CD4-positive, alpha-beta T cell treated with Interleukin-17A for 1 hour (primary cell): ENCODE measurements at regions not wholly inside any gene's neighbourhood (a gene's known extent, or its start where the extent isn't known, plus 50 kb on each side); places are given as distances from the start of the nearest gene placed in this dataset.

Experiments used
- DNase-seq: peaks from one replicate; pipeline ENCODE4 v3.0.0-alpha.2; 2020

DNA sequence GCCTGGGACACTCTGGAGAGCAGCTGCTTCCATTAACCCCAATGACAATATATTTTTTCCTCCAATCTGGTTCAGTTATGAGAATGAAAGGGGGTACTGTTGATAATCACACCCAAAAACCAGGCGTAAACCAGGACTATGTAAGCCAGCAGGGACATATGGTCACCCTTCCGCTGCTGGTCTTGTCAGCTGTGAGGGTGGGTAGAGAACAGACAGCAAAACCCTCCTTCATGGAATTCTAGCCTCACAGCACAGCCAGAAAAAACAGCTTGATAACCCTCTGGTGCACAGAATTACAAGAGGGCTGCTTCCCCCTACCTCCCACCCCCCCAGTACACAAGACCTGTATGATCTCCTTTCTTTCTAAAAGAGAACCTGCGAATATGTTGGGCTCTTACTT is 368.8 kb upstream of the ZMIZ1 start:
- DNase-seq, result no peak

DNA sequence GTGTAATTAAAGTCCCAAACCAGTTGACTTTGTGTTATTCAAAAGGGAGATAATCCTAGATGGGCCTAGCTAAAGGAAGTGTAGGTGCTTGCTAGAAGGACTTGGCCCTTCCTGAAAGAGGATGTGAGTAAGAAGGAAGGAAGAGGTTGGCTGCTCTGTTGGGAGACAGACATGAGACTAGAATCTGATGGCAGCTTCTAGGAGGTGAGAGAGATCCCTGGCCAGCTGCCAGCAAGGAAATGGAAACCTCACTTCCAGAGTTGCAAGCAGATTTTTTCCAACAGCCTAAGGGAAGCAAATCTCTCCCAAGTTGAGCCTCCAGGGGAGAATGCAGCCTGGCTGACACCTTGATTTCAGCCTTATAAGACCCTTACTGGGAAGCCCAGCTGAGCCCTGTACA is 368.4 kb upstream of the ZMIZ1 start:
- no peak for DNase-seq

DNA sequence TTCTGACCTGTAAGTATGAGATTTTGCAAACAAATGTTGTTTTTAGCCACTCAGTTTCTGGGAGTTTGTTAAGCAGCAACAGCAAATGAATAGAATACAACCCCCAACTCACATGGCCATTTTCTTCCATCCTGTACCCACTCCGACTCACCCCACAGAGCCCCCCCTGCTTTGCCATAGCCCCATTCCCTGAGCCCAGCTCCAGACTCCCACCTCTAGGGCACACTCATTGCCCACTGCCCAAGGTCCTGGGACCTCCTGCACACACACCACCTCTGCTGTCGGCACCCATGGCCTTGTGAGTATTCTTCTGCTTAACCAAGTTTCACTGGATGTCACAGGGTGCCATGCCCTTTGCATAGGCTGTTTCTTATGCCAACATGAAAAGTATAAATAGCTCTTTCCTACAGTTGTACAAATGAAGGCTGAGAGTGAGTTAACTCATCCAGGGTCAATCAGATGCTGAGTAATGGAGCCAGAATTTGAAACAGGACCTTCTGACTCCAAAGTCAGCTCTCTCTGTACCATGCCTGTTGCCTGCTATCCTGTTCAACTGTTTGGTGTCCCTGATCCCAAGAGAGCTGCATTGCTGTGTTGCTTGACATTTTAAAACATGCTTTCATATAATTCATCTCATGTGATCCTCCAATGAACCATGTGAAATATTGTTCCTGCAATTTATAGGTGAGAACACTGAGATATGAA is 367.8 kb upstream of the ZMIZ1 start:
- no peak for DNase-seq

DNA sequence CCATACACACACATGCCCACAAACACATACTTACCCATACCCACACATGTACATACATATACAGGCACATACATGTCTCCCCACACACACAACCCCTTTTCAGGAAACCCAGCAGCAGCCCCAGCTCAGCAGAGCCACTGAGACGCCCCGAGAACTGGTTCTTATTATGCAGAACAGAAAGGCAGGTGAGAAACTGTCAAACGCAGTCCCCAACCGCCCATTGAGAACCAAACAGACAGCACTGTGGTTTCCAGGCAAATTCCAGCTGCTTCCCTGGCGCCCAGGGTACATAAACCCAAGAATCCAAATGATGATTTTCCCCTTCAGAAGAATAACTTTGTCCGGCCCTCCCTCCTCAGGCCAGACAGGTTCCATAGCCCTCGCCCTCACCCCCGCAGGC is 366.6 kb upstream of the ZMIZ1 start:
- DNase-seq, result no peak

DNA sequence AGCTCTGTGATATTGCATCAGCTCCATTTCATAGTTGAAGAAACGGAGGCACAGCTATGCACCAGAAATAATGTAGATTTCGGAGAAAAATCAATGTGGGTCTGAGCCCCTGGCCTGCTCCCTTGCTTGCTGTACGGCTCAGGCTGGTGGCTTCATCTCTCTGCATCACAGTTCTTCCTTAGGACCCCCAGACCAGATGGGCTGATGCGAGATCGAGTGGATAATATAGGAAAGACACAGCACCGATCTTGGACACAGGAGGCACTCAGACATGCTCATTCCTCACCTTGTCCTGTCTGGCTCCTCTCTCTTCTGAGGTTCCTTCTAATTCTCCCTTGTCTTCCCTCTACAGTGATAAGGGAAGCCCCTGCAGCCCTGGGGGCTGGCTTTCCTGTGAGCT is 365.9 kb upstream of the ZMIZ1 start:
- no peak for DNase-seq

DNA sequence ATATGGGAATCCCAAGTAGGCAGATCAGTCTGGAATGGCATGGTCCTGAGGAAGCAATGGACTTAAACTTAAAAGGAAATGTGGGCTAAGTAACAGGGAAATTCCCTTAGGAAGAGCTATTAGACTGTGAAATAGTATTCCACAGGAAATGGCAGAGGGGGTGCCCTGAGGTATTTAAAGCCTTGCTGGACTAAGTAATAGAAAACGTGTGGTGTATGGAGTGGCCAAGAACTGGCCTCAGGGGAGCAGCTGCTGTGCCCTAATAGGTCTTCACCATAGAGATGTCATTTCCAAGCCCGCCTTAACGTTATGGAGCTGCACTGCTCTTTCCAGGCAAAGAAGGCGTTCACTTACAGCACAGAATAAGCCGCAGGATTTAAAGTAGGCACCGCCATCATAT is 365.2 kb upstream of the ZMIZ1 start:
- no peak for DNase-seq

DNA sequence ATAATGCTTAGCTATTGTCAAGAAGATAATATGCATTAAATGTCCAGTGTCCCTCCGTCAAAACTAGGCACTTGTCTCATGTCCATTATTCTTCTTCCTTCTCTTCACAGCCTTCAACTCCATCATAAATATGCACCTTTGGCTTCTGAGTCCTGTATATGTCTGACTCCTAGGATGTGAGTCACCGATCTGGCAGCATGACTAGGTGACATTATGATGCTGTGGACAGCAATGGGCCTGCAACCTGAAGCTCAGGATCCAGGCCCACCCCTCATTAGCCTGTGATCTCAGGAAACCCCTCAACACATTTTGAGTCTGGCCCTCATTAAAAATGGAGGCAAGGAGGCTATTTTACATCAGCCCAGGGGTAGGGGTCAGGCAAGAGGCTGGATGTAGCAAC is 362.5 kb upstream of the ZMIZ1 start:
- no peak for DNase-seq

DNA sequence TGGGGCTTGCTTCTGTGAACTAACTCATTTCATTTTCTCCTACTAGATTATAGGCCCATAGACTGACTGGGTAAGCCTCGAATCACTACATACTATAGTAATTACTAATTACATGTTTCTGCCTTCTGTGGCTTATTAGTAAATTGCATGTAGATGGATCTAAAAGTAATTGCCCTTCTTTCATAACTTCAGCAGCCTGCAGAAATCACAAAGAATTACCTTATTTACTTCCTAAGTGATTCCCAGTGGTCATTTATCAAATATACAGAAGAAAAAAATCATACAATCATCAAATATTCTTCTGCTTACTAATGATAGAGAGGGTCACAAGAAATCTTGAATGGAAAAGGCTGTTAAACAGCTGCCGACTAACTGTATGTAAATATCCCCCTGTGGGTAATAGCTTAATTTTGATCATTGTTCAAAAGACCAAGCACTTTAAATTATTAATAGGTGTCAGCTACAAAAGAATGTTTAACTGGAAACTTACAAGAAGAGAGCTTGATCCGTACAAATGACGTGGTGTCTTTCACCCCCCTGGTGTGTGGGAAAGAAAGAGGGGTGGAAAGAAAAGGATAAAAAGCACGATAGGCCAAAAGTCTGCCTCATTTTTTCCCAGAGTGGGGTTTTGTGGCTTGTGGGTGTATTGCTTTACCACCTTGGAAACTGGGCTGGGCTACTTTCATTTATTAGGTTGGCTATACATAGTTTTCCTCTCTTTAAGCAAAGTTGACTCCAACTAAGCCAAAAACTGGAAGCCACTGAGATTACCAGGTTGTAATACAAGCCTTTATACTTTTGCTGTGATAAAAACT is 361.8 kb upstream of the ZMIZ1 start:
- no peak for DNase-seq

DNA sequence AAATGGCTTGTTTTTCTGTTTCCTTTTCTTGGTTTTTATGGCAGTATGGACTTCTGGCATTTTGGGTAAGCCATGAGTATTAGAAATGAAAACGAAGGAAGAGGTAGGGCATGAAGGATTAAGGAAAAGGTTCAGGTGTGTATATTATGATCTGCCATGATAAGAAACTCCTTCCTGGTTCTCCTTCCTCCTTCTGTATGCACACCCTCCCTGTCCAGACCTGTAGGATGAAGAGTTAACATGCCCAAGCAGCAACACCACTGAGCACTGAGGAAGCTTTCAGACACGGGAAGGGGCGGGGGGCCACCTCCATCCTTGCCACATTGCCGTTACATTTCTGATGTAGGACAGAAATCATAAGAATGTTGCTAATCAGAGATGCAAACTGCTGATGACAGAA is 361.0 kb upstream of the ZMIZ1 start:
- DNase-seq, result no peak

DNA sequence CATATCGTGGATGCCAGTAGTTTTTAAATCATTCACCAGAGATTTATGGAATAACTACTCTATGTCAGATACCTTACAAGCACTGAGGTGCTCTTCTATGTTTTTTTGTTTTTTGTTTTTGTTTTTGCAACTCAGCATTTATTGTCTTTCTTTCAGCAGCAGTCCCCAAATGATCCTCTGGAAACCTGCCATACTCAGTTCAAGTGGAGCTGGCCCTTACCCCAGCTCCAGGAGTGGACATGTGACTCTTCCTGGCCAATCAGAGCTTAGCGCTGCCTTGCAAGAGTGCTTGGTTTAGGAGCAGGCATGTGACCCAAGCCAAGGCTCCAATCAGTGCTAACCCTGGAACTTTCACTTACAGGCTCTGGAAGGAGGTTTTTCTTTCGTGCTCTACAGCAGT is 356.6 kb upstream of the ZMIZ1 start:
- no peak for DNase-seq

DNA sequence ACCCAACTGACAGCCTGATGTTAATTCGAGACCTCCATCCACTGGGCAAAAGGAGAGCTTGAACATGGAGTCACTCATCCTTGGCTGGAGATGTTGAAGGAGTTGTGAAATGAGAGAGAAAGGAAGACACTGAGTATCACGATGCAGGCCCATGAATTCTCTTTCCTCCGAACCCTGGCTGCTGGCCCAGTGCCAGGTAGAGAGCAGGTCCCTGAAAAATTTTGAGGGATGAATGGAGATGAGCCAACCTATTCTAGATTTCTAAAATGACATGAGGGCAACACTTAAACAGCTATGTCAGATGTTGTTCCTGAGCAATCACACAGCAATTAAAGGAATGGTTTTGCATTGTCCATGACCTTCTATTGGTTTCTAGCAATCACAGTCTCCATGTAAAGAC is 355.1 kb upstream of the ZMIZ1 start:
- no peak for DNase-seq

DNA sequence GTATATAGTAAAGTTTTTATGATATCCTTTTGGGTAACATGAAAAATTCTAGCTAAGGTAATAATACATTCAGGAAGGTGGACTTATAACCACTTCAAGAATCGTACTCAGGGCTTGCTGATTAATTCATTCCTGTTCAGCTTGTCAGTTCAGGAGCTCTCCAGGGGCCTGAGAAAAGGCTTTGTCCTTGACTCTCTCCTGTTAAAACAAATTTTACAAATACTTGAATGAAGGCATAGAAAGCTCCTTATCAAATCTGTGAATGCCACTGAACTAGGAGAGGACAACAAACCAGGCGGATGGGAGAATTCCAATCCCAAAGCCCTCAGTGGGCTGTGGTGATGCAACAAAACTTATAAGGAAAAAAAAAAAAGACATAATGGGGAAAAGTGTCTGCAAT is 354.5 kb upstream of the ZMIZ1 start:
- no peak for DNase-seq

DNA sequence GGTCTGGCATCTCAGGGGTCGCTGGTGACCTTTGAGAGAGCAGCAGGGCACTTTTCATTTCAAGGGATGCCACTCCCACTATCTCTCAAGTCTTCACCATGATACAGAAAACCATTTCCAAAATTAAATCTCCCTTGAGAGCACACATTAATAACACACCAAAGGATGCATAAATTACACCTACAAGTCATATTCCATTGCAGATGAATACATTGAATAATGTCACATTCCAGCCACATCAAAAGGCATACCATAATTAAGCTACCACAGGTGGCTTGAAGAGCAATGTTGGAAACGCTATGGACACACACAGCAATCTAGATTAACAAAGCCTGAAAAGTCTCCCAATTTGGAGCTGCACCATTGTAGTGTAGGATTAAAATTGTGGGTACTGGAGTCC is 353.3 kb upstream of the ZMIZ1 start:
- no peak for DNase-seq

DNA sequence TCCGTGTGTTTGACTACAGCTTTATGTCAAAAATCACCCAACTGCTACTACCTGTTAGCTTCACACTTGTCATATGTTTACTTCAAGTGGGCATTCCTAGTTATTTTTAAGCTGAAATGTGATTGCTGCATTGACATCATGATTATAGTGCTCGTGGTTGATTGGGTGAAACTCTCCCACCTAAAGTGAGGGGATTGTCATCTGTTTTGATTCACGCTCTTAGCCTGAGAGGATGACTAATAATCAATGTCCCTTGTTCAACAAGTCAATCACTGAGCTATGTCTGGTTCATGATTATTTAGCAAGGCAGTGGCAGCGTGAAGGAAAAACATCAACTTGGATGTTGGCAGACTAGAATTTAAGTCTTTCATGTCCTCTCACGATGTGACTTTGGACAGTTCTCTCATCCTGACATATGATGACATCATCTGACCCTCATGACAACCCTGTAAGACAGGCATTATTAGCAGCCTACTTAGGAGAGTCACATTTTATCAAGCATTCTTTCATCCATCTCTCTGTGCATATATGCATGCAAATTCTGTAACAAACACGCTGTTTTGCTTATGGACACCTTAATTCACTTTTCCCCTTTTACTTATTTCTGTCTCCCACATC is 352.6 kb upstream of the ZMIZ1 start:
- DNase-seq, result no peak

DNA sequence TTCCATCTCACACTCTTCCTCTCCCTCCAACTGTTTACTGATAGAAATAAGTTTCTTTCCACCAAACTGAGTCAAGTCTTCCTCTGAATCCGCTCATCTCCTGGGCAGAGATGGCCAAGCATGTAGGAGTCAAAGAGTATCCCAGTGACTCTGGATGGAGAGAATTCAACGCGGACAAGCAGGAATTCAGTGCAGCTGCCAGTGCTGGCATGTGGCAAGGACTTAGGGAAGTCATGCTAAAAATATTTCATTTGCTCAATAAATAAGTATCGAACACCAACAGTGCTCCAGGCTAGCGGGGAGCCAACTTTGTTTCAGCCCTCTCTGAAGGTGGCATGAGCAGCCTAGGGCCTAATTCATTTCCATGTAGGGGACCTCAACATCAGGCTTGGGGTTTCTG is 351.6 kb upstream of the ZMIZ1 start:
- DNase-seq, result no peak

DNA sequence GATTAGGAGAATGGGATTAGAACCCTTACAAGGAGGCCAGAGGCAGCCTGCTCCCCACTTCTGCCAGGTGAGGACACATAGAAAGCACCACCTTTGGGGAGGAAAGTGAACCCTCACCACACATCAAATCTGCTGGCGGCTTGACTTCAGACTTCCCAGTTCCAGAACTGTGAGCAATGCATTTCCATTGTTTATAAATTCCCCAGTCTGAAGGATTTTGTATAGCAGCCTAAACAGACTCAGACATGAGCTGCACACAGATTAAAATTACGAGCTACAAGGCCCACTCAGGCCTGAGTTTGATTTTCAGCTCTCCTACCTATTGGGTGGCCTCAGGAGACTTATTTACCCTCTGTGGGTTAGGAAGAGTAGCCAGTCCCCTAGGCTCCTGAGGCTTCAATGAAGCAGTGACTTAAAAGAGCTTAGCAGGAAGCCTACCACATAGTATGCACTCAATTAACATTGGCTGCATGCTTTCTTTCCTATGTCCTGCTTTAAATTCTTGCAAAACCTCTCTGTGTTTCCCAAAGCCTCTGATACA is 350.7 kb upstream of the ZMIZ1 start:
- DNase-seq, result no peak

DNA sequence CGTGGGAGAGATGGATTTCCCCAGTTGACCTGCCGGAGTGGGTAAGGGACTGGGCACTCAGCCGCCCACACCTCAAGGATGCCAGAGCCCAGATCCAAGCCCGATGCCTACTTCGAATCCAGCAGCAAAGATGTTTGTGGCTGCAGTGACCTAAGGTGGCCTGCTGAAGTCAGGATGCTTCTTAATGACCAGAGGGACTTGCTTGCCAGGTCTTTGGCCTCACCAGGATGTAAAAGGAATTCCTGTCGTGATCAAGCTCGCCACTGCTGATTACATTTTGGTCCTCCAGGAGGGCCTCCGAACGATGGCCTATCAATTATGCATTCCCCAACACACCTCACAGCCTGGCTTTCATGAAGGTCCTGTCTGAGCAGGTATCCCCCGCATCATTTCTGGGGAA is 349.5 kb upstream of the ZMIZ1 start:
- no peak for DNase-seq

DNA sequence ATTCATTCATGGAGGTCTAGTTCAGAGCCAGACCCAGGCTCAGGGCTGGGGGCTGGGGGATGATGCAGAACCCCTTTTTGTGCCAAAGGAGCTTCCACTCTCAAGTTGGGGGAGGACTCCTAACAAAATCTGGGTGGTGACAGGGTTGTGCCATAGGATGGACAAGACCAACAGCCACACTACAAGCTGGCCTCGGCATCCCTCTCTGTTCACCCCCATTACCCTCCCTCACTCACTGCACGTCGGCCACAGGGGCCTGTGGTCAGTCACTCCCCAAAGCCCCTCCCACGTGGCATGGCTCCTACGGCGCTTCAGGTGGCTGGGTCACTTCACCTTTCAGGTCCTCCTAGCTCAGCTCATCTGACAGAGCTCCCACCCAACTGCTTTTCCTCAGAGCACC is 348.7 kb upstream of the ZMIZ1 start:
- no peak for DNase-seq

DNA sequence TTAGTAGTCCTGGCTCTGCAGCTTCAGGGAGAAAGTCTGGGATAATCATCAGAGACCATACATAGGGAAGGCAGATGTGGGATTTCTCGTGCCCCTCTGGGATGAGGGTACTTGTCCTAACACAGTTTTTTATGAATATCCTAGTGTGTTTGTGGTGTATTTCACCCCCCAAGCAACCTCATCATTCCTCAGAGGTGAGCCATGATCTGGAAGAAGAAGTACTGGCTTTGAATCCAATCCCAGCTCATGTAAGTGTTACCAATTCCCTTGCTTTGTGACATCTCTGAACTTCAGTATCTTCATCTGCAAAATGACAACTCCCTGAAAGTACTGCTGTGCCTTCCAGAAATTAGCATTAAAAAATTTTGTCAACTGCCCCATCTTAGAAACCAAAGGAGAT is 347.5 kb upstream of the ZMIZ1 start:
- DNase-seq, result no peak

DNA sequence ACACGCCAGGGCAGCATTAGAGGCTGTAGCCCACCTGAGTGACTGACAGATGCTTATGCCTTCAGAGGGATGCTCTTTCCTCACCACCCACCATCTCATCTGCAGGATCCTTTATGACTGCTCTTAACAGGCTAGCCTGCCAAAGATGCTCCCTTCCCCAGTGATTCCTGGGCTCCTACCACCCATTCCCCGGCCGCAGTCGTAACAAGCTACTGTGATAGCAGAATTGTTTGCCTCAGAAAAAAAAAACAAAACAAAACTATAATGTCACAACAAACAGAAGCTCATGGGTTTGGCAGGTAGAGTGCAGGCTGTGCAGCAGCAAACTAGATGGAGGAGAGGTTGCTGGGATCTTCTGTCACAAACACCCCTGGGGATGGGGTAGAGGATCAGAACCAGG is 343.9 kb upstream of the ZMIZ1 start:
- DNase-seq, result no peak

DNA sequence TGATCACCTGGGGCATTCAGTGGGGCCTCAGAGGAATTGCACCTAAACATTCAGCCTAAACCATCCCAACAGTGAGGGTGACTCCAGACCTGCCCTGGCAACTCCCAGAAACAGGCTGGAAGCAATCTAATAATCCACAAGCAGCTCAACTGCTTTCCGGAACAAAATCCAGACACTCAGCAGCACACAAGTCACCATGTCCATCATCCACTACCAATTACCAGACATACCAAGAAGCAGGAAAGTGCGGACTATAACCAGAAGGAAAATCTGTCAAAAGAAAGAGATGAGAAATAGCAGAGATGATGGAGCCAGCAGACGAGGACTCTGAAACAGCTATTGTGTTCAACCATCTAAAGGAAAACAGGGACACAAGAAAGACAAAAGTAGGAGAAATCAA is 342.6 kb upstream of the ZMIZ1 start:
- DNase-seq, result no peak

DNA sequence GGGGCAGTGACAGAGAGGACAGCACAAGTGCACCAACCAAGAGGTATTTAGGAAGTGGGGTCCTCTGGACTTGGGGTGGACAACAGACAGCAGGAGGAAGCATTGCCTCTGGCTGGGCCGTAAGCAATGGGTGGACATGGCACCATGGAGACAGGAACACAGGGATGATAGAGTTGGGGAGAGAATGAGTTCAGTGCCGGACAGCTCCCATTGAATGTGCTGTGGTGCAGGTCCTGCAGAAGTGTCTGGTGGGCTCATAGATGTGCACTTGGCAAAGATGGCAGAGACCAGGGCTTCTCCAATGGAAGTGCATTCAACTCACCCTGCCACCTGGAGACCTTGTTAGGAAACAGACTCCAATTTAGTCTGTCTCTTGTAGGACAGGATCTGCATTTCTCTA is 341.5 kb upstream of the ZMIZ1 start:
- DNase-seq, result no peak

DNA sequence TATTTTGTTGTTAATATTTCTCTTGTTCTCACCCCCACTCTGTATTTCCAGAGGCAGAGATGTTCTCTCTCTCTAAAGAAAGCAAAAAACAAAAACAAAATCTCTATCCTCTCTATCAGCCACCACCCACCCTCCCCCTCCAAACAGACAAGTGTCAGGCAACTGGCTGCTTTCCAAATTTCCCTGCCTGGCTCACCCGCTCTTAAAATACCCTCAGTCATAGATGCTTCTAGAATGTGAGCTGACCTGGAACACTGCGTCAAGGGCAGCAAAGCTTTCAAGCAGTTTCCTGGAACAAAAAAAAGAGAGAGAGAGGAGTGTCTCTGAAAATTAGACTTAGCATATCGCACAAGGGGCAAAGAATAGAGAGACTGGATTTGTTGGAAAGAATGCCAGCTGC is 341.0 kb upstream of the ZMIZ1 start:
- no peak for DNase-seq

DNA sequence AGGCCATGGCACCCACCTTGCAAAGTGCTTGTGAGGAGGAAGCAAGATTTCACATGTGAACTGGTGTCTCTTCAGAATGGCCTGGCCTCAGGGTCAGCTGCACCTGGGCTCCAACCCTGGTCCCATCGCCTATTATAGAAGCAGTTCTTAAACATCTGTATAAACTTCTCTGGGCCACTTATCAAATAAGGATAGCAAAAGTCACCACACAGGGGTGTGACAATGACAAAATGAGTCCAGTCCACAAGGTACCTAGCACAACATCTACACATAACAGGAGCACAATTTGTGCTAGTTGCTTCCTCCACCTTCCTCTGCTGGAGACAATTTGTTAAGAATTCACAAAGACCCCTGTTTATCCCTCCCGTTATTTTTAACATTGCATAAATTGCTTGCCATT is 340.6 kb upstream of the ZMIZ1 start:
- DNase-seq, result no peak
